Natural killer cell (primary cell): ENCODE measurements at regions not wholly inside any gene's neighbourhood (a gene's known extent, or its start where the extent isn't known, plus 50 kb on each side); places are given as distances from the start of the nearest gene placed in this dataset.

ENCODE experiments used
- ATAC-seq, 3 donors: fragments of 150-1000 bp in 2 of 3; fragments of 200-7000 bp in 1 of 3; cut with Tn5 transposase; 1 replicate in 1 of 3; 2 replicates in 2 of 3; pipeline ENCODE4 v1.10.0; 2021; ENCODE audit warnings: mild to moderate bottlenecking in 2 of 3, moderate library complexity in 2 of 3
- DNase-seq, 2 donors: peaks; one replicate each; pipeline versions ENCODE4 v3.0.0 to v3.0.0-alpha.2; 2013 to 2021; ENCODE audit warnings: mixed read lengths in 1 of 2
- H3K27ac ChIP-seq: one replicate; pipeline ENCODE4 v1.5.1; 2013; ENCODE audit warnings: mild to moderate bottlenecking, low read length
- H3K27me3 ChIP-seq: one replicate; pipeline ENCODE4 v1.6.1; 2013; ENCODE audit warnings: low read length; ENCODE audit not compliant: control insufficient read depth, insufficient read depth
- H3K36me3 ChIP-seq: one replicate; pipeline ENCODE4 v1.6.1; 2013; ENCODE audit warnings: low read length; ENCODE audit not compliant: control insufficient read depth, insufficient read depth
- H3K4me1 ChIP-seq: one replicate; pipeline ENCODE4 v1.6.1; 2013; ENCODE audit warnings: low read length; ENCODE audit not compliant: control insufficient read depth, insufficient read depth
- H3K4me3 ChIP-seq: one replicate; pipeline ENCODE4 v1.5.1; 2013; ENCODE audit warnings: low read length
- H3K9me3 ChIP-seq: one replicate; pipeline ENCODE4 v1.6.1; 2013; ENCODE audit warnings: low read length; ENCODE audit not compliant: control insufficient read depth, insufficient read depth
- H3K27ac Mint-ChIP-seq, 2 donors: one replicate each; pipeline ENCODE4 v1.8.0; 2022; ENCODE audit warnings: mild to moderate bottlenecking in 2 of 2, mixed read lengths in 2 of 2, moderate library complexity in 1 of 2
- H3K27me3 Mint-ChIP-seq, 2 donors: one replicate each; pipeline ENCODE4 v1.8.0; 2022; ENCODE audit warnings: low read depth in 2 of 2, mixed read lengths in 2 of 2
- H3K36me3 Mint-ChIP-seq: one replicate; pipeline ENCODE4 v1.8.0; 2022; ENCODE audit warnings: mixed read lengths
- H3K4me1 Mint-ChIP-seq, 2 donors: one replicate each; pipeline ENCODE4 v1.8.0; 2022; ENCODE audit warnings: mixed read lengths in 2 of 2
- H3K4me3 Mint-ChIP-seq: one replicate; pipeline ENCODE4 v1.8.0; 2022; ENCODE audit warnings: mild to moderate bottlenecking, moderate library complexity, mixed read lengths
- H3K9me3 Mint-ChIP-seq, 2 donors: one replicate each; pipeline ENCODE4 v1.8.0; 2022; ENCODE audit warnings: mixed read lengths in 2 of 2
- CTCF ChIP-seq: fragments of 200-600 bp; IDR thresholded peaks from one replicate; pipeline ENCODE4 v1.8.0; 2022; ENCODE audit warnings: antibody characterized with exemption
- WGBS: methylation state at CpG from one replicate; pipeline ENCODE4 v1.1.7; 2013; ENCODE audit warnings: missing lambda C conversion rate; ENCODE audit not compliant: insufficient coverage; 5-methylcytosine and 5-hydroxymethylcytosine counted together
- intact Hi-C: fragments of 100-400 bp; cut with micrococcal nuclease; formaldehyde crosslinking; loops from one replicate; pipeline ENCODE4 v1.14.2; 2022

- no peak for TF ChIP-seq CTCF
- DNase-seq (no peak), ATAC-seq (no peak)
- intact Hi-C loops: no loop called here
- H3K36me3 Mint-ChIP-seq: no peaks in the 10 kb centered on the region
- H3K27ac Mint-ChIP-seq: no peak overlapping the region
- H3K9me3 ChIP-seq: no peaks in the 10 kb centered on the region
- H3K4me1 ChIP-seq: no peaks in the 10 kb centered on the region
- no peak overlapping the region for H3K4me3 ChIP-seq
- no peak overlapping the region for H3K4me3 Mint-ChIP-seq
- no peaks in the 10 kb centered on the region for H3K36me3 ChIP-seq
- H3K27me3 ChIP-seq: no peaks in the 10 kb centered on the region
- peaks cover 7 to 17% of the 10 kb centered on the region in 2 donors for H3K9me3 Mint-ChIP-seq
- no peaks in the 10 kb centered on the region for H3K4me1 Mint-ChIP-seq
- no peak overlapping the region for H3K27ac ChIP-seq
- no peaks in the 10 kb centered on the region for H3K27me3 Mint-ChIP-seq
These were observed 79.8 kb upstream of the FSCB start for GRCh38 chr14:44586910-44587309.

- no peaks in the 10 kb centered on the region for H3K4me1 ChIP-seq
- Mint-ChIP-seq H3K27ac (no peak overlapping the region), H3K9me3 (peaks cover 4 to 10% of the 10 kb centered on the region in 2 donors), H3K4me3 (no peak overlapping the region), H3K4me1 (no peaks in the 10 kb centered on the region), H3K36me3 (peaks cover 9% of the 10 kb centered on the region), H3K27me3 (no peaks in the 10 kb centered on the region)
- H3K36me3 ChIP-seq: no peaks in the 10 kb centered on the region
- peaks cover 8% of the 10 kb centered on the region for H3K9me3 ChIP-seq
- TF ChIP-seq CTCF: no peak
- no peak for ATAC-seq
- H3K4me3 ChIP-seq: no peak overlapping the region
- H3K27me3 ChIP-seq: no peaks in the 10 kb centered on the region
- DNase-seq: no peak
- no peak overlapping the region for H3K27ac ChIP-seq
- intact Hi-C loops: no loop called here
These were observed 69.3 kb upstream of the FSCB start for GRCh38 chr14:44576356-44576755.

- ATAC-seq (no peak), DNase-seq (no peak)
- Mint-ChIP-seq H3K27ac (no peak overlapping the region), H3K4me1 (no peaks in the 10 kb centered on the region), H3K27me3 (no peaks in the 10 kb centered on the region), H3K4me3 (no peak overlapping the region), H3K9me3 (peaks cover 22 to 31% of the 10 kb centered on the region in 2 donors), H3K36me3 (peaks cover 21% of the 10 kb centered on the region)
- Histone ChIP-seq H3K9me3 (peaks cover 5% of the 10 kb centered on the region), H3K36me3 (no peaks in the 10 kb centered on the region), H3K27ac (no peak overlapping the region), H3K27me3 (no peaks in the 10 kb centered on the region), H3K4me1 (no peaks in the 10 kb centered on the region), H3K4me3 (no peak overlapping the region)
- WGBS: 55% methylated on average over 1 of the region's 1 CpG
- TF ChIP-seq CTCF: no peak
- intact Hi-C loops: no loop called here
These were observed 60.9 kb upstream of the FSCB start for GRCh38 chr14:44567997-44568396.

- H3K36me3 Mint-ChIP-seq: peaks cover 8% of the 10 kb centered on the region
- no peak for ATAC-seq
- H3K9me3 Mint-ChIP-seq: peaks cover 13 to 34% of the 10 kb centered on the region in 2 donors
- H3K9me3 ChIP-seq: peaks cover 5% of the 10 kb centered on the region
- H3K27me3 ChIP-seq: no peaks in the 10 kb centered on the region
- H3K4me1 ChIP-seq: no peaks in the 10 kb centered on the region
- no peak for DNase-seq
- intact Hi-C loops: no loop called here
- H3K4me1 Mint-ChIP-seq: no peaks in the 10 kb centered on the region
- no peaks in the 10 kb centered on the region for H3K27me3 Mint-ChIP-seq
- no peak overlapping the region for H3K27ac Mint-ChIP-seq
- no peak overlapping the region for H3K4me3 ChIP-seq
- no peak overlapping the region for H3K27ac ChIP-seq
- no peaks in the 10 kb centered on the region for H3K36me3 ChIP-seq
- no peak overlapping the region for H3K4me3 Mint-ChIP-seq
- TF ChIP-seq CTCF: no peak
These were observed 58.9 kb upstream of the FSCB start for GRCh38 chr14:44565968-44566367.
